SK-N-SH (cell line): ENCODE measurements at regions not wholly inside any gene's neighbourhood (a gene's known extent, or its start where the extent isn't known, plus 50 kb on each side); places are given as distances from the start of the nearest gene placed in this dataset.

Source experiments
- CTCF ChIP-seq: fragments of 200-600 bp; sonication (generic); IDR thresholded peaks from 2 replicates; pipeline ENCODE4 v1.6.1; 2017; ENCODE audit warnings: antibody characterized with exemption, mild to moderate bottlenecking, moderate library complexity
- EZH2phosphoT487 ChIP-seq: fragments of 200-600 bp; sonication (generic); IDR thresholded peaks from 2 replicates; pipeline ENCODE4 v1.6.1; 2017; ENCODE audit warnings: low read depth, mixed run types, mild to moderate bottlenecking, antibody characterized with exemption, moderate library complexity, borderline replicate concordance
- MEF2A ChIP-seq: IDR thresholded peaks from 2 replicates; pipeline ENCODE4 v1.4.0; 2012; ENCODE audit warnings: low read depth, borderline replicate concordance
- NFIC ChIP-seq: IDR thresholded peaks from 2 replicates; pipeline ENCODE4 v1.4.0; 2012; ENCODE audit warnings: borderline replicate concordance
- NRF1 ChIP-seq: IDR thresholded peaks from 2 replicates; pipeline ENCODE4 v1.6.1; 2012; ENCODE audit warnings: low read depth, mild to moderate bottlenecking, low read length
- PBX3 ChIP-seq: IDR thresholded peaks from 2 replicates; pipeline ENCODE4; 2012
- RAD21 ChIP-seq: IDR thresholded peaks from 2 replicates; pipeline ENCODE4 v1.6.1; 2012; ENCODE audit warnings: mild to moderate bottlenecking, low read length
- REST ChIP-seq: IDR thresholded peaks from 2 replicates; pipeline ENCODE4 v1.6.1; 2012; ENCODE audit warnings: mild to moderate bottlenecking, low read depth, low read length, moderate library complexity
- RFX5 ChIP-seq: IDR thresholded peaks from 2 replicates; pipeline ENCODE4 v1.6.1; 2012; ENCODE audit warnings: mild to moderate bottlenecking, improper control_type of control experiment, low read length
- SIN3A ChIP-seq: IDR thresholded peaks from 2 replicates; pipeline ENCODE4 v1.6.1; 2012; ENCODE audit warnings: low read depth, mild to moderate bottlenecking, low read length, moderate library complexity, borderline replicate concordance
- SMC3 ChIP-seq: IDR thresholded peaks from 2 replicates; pipeline ENCODE4 v1.6.1; 2012; ENCODE audit warnings: low read depth, low read length, improper control_type of control experiment
- TAF1 ChIP-seq: IDR thresholded peaks from 2 replicates; pipeline ENCODE4 v1.6.1; 2012; ENCODE audit warnings: low read depth, mild to moderate bottlenecking, low read length, moderate library complexity, borderline replicate concordance
- USF2 ChIP-seq: fragments of 150-350 bp; IDR thresholded peaks from 2 replicates; pipeline ENCODE4 v1.6.1; 2017; ENCODE audit warnings: antibody characterized with exemption, low read length, low read depth, borderline replicate concordance
- YY1 ChIP-seq: IDR thresholded peaks from 2 replicates; pipeline ENCODE4 v1.4.0; 2012; ENCODE audit warnings: low read depth, mild to moderate bottlenecking

- TF ChIP-seq SMC3 (no peak), RFX5 (no peak), CTCF (no peak), TAF1 (no peak), REST (no peak), USF2 (no peak), NRF1 (no peak), YY1 (no peak), MEF2A (no peak), PBX3 (no peak), RAD21 (no peak), SIN3A (no peak), NFIC (no peak), EZH2phosphoT487 (no peak)
These were observed 283.8 kb upstream of the SHH start for GRCh38 chr7:156095908-156096539.
